ENCODE measurements at regions not wholly inside any gene's neighbourhood (a gene's known extent, or its start where the extent isn't known, plus 50 kb on each side); places are given as distances from the start of the nearest gene placed in this dataset.

DNA sequence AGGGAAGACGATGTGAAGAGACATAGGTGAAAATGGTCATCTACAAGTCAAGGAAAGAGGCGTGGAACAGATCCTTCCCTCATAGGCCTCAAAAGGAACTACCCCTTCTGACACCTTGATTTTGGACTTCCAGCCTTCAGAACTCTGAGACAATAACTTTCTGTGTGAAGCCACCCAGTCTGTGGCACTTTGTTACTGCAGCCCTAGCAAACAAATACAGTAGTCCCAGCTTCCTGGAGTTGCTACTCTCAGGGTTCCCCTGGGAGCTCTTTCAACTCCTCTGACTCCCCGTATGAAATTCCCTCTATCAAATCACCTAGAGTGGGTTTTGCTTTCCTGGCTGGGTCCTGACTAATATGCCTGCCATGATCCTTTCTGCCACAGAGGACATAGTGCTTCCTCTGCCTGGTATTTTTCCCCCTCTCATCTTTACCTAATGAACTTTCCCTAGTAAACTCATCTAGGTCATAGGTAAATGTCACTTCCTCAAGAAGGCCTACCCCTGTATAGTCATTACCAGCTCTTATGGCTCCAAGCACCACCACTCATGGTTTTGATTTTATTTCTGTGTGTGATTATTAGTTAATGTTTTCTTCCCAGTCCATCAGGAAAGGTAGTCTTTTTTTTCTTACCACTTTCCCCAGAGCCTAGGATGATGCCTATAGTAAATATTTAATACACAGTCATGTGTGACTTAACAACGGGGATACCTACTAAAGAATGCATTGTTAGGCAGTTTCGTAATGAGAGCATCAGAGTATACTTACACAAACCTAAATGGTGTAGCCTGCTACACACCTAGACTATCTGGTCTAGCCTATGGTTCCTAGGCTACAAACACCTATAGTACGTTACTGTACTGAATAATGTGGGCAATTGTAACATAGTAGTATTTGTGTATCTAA, 111.5 kb upstream of the LGALSL start:
- TF ChIP-seq ESRRG (CRISPR knock-in tag; IDR thresholded peaks at IDR 0.05): no peak
- no peak for TF ChIP-seq GLIS3 (CRISPR knock-in tag; IDR thresholded peaks at IDR 0.05)
- TF ChIP-seq, protein P1, sequence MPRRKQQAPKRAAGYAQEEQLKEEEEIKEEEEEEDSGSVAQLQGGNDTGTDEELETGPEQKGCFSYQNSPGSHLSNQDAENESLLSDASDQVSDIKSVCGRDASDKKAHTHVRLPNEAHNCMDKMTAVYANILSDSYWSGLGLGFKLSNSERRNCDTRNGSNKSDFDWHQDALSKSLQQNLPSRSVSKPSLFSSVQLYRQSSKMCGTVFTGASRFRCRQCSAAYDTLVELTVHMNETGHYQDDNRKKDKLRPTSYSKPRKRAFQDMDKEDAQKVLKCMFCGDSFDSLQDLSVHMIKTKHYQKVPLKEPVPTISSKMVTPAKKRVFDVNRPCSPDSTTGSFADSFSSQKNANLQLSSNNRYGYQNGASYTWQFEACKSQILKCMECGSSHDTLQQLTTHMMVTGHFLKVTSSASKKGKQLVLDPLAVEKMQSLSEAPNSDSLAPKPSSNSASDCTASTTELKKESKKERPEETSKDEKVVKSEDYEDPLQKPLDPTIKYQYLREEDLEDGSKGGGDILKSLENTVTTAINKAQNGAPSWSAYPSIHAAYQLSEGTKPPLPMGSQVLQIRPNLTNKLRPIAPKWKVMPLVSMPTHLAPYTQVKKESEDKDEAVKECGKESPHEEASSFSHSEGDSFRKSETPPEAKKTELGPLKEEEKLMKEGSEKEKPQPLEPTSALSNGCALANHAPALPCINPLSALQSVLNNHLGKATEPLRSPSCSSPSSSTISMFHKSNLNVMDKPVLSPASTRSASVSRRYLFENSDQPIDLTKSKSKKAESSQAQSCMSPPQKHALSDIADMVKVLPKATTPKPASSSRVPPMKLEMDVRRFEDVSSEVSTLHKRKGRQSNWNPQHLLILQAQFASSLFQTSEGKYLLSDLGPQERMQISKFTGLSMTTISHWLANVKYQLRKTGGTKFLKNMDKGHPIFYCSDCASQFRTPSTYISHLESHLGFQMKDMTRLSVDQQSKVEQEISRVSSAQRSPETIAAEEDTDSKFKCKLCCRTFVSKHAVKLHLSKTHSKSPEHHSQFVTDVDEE (CRISPR knock-in tag; IDR thresholded peaks at IDR 0.05): no peak
- TF ChIP-seq SNAI2 (CRISPR knock-in tag; IDR thresholded peaks at IDR 0.05): no peak
- TF ChIP-seq, protein P2, sequence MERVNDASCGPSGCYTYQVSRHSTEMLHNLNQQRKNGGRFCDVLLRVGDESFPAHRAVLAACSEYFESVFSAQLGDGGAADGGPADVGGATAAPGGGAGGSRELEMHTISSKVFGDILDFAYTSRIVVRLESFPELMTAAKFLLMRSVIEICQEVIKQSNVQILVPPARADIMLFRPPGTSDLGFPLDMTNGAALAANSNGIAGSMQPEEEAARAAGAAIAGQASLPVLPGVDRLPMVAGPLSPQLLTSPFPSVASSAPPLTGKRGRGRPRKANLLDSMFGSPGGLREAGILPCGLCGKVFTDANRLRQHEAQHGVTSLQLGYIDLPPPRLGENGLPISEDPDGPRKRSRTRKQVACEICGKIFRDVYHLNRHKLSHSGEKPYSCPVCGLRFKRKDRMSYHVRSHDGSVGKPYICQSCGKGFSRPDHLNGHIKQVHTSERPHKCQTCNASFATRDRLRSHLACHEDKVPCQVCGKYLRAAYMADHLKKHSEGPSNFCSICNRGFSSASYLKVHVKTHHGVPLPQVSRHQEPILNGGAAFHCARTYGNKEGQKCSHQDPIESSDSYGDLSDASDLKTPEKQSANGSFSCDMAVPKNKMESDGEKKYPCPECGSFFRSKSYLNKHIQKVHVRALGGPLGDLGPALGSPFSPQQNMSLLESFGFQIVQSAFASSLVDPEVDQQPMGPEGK (CRISPR knock-in tag; IDR thresholded peaks at IDR 0.05; ENCODE audit: borderline replicate concordance): no peak
- no peak for TF ChIP-seq RARB (CRISPR knock-in tag; IDR thresholded peaks at IDR 0.05)
- no peak for TF ChIP-seq ZNF70 (CRISPR knock-in tag; IDR thresholded peaks at IDR 0.05)
- TF ChIP-seq ZFP30 (CRISPR knock-in tag; IDR thresholded peaks at IDR 0.05): no peak
- no peak for TF ChIP-seq ISL1 (CRISPR knock-in tag; IDR thresholded peaks at IDR 0.05)
- no peak for TF ChIP-seq BACH2 (CRISPR knock-in tag; IDR thresholded peaks at IDR 0.05; ENCODE audit: borderline replicate concordance)
- TF ChIP-seq, protein P3, sequence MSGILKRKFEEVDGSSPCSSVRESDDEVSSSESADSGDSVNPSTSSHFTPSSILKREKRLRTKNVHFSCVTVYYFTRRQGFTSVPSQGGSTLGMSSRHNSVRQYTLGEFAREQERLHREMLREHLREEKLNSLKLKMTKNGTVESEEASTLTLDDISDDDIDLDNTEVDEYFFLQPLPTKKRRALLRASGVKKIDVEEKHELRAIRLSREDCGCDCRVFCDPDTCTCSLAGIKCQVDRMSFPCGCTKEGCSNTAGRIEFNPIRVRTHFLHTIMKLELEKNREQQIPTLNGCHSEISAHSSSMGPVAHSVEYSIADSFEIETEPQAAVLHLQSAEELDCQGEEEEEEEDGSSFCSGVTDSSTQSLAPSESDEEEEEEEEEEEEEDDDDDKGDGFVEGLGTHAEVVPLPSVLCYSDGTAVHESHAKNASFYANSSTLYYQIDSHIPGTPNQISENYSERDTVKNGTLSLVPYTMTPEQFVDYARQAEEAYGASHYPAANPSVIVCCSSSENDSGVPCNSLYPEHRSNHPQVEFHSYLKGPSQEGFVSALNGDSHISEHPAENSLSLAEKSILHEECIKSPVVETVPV (CRISPR knock-in tag; IDR thresholded peaks at IDR 0.05): no peak

Measured in SK-N-SH treated with all-trans-retinoic acid at 6 μM for 48 hours (cell line).